Epithelial cell of proximal tubule (primary cell): ENCODE measurements at regions not wholly inside any gene's neighbourhood (a gene's known extent, or its start where the extent isn't known, plus 50 kb on each side); places are given as distances from the start of the nearest gene placed in this dataset.

ENCODE experiments used
- DNase-seq: peaks from one replicate; pipeline ENCODE4 v3.0.0-alpha.2; 2011; ENCODE audit warnings: low read depth
- H3K4me3 ChIP-seq: 2 replicates; pipeline ENCODE4 v1.5.1; 2011; ENCODE audit warnings: low read depth, mild to moderate bottlenecking, low read length
- TF ChIP-seq, protein P1 (sequence below): conservative IDR thresholded peaks from 2 replicates; pipeline ENCODE4 v1.5.1; 2012; ENCODE audit warnings: low read depth, mild to moderate bottlenecking, low read length

GRCh38 chr22:49367041-49367697, 460.5 kb downstream of the BRD1 start:
- H3K4me3 ChIP-seq, result no peak overlapping the region
- no peak for DNase-seq
- TF ChIP-seq, protein P1, sequence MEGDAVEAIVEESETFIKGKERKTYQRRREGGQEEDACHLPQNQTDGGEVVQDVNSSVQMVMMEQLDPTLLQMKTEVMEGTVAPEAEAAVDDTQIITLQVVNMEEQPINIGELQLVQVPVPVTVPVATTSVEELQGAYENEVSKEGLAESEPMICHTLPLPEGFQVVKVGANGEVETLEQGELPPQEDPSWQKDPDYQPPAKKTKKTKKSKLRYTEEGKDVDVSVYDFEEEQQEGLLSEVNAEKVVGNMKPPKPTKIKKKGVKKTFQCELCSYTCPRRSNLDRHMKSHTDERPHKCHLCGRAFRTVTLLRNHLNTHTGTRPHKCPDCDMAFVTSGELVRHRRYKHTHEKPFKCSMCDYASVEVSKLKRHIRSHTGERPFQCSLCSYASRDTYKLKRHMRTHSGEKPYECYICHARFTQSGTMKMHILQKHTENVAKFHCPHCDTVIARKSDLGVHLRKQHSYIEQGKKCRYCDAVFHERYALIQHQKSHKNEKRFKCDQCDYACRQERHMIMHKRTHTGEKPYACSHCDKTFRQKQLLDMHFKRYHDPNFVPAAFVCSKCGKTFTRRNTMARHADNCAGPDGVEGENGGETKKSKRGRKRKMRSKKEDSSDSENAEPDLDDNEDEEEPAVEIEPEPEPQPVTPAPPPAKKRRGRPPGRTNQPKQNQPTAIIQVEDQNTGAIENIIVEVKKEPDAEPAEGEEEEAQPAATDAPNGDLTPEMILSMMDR, result no peak

GRCh38 chr22:49366437-49366836, 461.2 kb downstream of the BRD1 start:
- TF ChIP-seq, protein P1, result no peak
- no peak for DNase-seq
- no peak overlapping the region for H3K4me3 ChIP-seq

GRCh38 chr22:49365910-49366309, 461.8 kb downstream of the BRD1 start:
- no peak for DNase-seq
- no peak overlapping the region for H3K4me3 ChIP-seq
- TF ChIP-seq, protein P1, result no peak

DNA sequence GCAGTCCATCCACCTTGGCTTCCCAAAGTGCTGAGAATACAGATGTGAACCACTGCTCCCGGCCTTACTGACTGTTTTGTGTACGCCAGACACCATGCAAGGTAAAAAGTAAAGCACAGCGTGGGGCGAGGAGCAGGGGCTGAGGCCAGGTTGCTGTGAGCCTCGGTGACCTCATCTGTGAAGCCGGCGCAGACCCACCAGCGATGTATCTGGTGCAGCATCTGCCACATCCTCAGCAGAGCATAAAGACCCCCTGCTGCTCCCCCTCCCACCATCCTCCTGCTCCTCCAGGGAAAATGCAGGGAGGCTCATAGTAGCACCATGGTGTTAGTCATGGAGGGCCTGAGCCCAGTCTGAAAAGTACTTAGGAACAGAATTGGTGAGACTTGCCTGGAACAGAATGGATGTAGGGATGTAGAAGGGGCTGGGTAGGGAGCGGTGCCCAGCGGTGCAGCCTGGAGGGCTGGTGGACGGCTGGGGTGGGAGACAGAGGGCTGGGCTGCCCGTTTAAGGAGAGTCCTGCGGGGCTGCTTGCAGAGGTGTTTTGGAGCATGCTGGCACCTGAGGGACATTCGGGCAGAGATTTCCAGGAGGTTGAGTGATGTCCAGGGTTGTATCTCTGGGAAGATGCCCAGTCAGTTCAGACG, 462.4 kb downstream of the BRD1 start:
- DNase-seq, result no peak
- H3K4me3 ChIP-seq, result no peak overlapping the region

DNA sequence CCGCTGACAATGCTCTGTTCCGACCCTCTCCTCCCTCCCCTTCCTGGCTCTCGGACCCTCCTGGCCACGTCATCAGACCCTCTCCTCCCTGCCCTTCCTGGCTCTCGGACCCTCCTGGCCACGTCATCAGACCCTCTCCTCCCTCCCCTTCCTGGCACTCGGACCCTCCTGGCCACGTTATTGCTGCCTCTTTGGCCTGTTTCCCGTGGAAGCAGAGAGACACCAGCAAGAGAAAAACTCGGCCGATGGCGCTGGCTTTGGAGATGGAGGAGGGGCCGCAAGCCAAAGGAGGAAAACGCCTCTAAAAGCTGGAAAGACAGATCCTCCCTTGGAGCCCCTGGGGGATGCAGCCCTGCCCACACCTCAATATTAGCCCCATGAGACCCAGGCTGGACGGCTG, 463.3 kb downstream of the BRD1 start:
- TF ChIP-seq, protein P1, result no peak
- H3K4me3 ChIP-seq, result no peak overlapping the region
- DNase-seq, result no peak

More for the DNA sequence above, 462.4 kb downstream of the BRD1 start:
- TF ChIP-seq, protein P1, result no peak

DNA sequence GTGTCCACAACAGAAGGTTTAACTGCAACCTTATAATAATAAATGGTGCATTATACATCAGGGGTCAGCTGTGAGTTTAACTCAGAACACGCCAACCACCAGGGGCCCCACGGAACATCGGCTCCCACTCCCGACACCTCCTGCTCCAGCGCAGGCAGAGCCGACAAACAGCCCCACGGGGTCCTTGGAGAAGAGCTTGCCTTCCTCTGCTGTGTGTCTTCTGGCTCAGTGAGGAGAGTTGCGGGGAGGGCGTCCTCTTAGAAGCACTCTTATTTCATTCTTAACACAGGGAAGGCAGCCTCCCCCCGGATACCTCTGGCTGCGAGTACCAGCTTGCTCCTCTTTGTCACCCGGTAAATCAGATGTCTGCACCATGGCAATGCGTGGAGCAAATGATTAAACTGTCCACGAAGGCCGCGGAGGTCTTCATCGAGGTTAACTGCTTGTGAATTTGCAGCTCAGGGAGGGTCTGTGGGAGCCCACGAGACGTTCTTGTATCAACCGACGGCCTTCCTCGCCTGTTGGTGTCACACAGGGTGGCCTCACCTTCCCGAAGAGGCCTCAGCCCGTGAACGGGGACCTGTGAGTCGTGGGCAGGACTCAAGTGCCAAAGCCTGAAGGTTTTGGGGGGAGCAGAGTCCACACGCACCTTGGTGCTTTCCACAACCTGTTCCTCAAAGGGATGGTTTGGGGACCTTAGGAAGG, 464.0 kb downstream of the BRD1 start:
- no peak overlapping the region for H3K4me3 ChIP-seq
- no peak for DNase-seq
- TF ChIP-seq, protein P1, result no peak
